HG03103 (cell line): ENCODE measurements at regions not wholly inside any gene's neighbourhood (a gene's known extent, or its start where the extent isn't known, plus 50 kb on each side); places are given as distances from the start of the nearest gene placed in this dataset.

Experiments used
- ATAC-seq: cut with Tn5 transposase; IDR thresholded peaks from one replicate; pipeline ENCODE4 v1.9.1; 2021; ENCODE audit warnings: low read depth; ENCODE audit not compliant: unreplicated experiment

GRCh38 chr5:96079962-96080361 is 118.3 kb upstream of the ELL2 start:
- ATAC-seq: no peak

- ATAC-seq: no peak
Measured at GRCh38 chr5:96079075-96079474, 117.4 kb upstream of the ELL2 start.

- ATAC-seq: no peak
Measured at GRCh38 chr5:96076451-96076850, 114.8 kb upstream of the ELL2 start.

DNA sequence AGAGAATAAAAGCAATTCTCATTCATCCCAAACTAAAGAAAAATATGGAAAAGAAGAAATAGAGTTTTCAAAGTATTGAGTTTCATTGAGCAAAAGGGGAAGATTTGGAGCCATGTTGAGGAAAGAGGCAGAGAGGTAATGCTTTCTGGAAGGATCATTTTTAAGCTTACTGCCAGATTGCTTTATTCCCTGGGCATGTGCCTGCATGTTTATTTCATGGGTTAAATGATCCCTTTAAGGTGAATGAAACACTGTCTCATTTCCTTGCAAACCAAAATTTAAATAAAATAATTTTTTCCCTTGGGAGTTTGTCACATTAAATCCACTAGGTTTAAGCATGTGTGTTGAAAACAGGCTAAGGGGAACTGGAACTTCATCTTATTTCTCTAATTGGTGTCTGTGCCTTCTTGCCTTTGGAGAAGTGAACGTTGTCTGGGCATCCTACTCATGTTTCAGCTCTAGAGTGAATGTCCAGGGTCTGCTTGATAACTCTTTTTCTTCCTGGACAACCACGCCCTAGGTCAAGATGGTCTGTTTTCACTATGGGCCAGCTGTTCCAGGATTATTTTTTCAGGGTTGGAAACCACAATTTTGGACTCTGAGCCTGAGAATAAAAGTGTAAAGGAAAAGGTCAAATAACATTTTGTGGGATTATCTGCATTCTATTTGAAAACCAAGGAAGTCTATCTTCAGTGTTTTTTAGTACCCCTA is 114.1 kb upstream of the ELL2 start:
- no peak for ATAC-seq

GRCh38 chr5:96074870-96075269 is 113.2 kb upstream of the ELL2 start:
- no peak for ATAC-seq

DNA sequence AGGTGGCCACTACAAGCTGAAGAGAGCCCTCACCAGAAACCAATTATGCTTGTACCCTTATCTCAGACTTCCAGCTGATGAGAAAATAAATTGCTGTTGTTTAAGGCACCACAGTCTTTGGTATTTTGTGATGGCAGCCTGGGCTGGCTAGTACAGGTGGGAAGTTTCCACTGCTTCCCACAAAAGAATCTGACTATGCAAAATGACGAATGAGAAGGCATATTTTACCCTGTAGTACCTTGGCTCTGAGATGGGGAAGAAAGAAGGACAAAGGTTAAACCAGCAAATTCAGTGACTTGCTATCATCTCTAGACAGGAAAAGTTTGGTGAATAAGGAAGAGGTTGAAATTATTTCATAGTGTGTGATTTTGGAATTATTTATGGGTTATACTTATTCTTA is 112.8 kb upstream of the ELL2 start:
- ATAC-seq: no peak

- no peak for ATAC-seq
Measured at GRCh38 chr5:96072791-96073165, 111.1 kb upstream of the ELL2 start.

GRCh38 chr5:96072138-96072790 is 110.6 kb upstream of the ELL2 start:
- no peak for ATAC-seq

DNA sequence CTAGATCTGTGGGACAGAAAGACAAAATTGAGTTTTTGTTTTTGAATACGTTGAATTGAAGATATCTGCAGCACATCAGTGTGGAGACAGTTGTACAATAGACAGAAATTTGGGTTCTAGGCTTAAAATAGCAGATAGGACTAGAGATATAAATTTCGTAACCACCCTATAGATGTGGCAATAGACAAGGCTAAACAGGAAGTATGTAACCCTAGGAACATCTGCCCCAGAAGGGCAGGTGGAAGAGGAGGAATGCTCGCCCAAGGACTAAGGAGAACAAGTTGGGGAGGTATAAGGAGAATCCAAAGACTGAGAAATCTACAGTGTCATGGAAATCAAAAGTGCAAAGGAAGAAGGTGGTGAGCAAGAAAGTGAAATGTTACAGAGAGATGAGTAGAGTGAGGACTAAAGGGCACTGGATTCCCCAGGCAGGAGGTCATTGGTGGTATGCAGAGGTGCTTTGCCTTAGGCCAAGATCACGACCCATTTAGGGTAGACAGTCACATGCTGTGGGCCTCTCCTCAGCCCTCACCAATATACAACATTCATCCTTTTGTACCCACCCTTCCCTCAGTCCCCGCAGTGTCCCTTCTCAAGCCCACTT is 109.1 kb upstream of the ELL2 start:
- no peak for ATAC-seq

- no peak for ATAC-seq
Measured at GRCh38 chr5:96067894-96068614, 106.4 kb upstream of the ELL2 start.

GRCh38 chr5:96067251-96067650 is 105.6 kb upstream of the ELL2 start:
- ATAC-seq: no peak

GRCh38 chr5:96066386-96066719 is 104.7 kb upstream of the ELL2 start:
- ATAC-seq: no peak

- ATAC-seq: no peak
Measured at GRCh38 chr5:96065685-96066385, 104.2 kb upstream of the ELL2 start.

GRCh38 chr5:96064877-96065276 is 103.2 kb upstream of the ELL2 start:
- ATAC-seq: no peak

GRCh38 chr5:96062836-96063235 is 101.2 kb upstream of the ELL2 start:
- ATAC-seq: no peak

- ATAC-seq: no peak
Measured at GRCh38 chr5:96058084-96058483, 96.4 kb upstream of the ELL2 start.

GRCh38 chr5:96054311-96055030 is 92.8 kb upstream of the ELL2 start:
- ATAC-seq: no peak

DNA sequence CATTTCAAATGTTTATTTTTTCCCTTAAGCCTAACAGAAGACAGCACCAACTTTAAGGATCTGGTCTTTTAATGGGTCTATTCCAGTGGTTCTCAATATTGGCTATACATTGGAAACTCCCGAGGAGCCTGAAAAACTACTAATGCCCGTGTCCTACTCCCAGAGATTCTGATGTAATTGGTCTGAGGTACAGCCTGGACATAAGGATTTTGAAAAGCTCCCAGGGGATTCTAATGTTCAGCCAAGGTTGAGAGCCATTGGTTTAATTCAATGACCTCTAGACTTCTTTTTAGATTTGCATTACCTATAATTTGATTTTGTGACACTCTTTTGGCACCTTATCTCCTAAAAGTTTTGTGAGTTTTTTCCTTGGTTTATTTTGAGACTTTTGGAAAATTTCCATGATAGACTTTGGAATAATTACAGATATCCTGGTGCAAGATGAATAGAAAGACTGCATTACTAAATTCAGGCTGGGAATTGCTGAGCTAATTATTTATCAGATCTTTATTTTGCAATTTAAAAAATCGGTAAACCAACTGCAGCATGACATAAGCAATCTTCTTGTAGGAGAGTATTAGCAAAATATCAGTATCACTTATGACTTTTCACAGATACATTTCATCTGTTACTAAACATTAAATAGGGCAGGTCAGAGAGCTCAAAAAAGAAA is 91.5 kb upstream of the ELL2 start:
- no peak for ATAC-seq

GRCh38 chr5:96052374-96052773 is 90.7 kb upstream of the ELL2 start:
- no peak for ATAC-seq

DNA sequence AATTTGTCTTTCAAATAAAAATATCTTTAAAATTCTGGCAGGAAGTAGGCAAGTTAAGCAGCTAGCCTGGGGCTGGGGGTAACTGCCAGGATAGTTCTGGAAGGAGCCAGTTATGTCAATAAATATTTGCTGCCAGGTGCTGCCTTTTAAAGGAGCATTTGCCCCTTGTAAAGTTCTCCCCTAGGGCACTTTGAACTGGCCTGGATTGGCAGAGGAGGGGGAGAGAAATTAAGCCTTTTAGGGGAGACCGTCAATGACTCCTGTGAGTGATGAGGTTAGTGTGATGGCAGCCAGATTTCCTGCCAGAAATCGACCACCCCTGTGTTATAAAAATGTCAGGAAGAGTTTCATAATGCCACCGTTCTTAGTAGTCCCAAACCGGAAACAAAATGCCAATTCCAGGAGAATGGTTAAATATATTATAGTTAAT is 89.8 kb upstream of the ELL2 start:
- ATAC-seq: no peak
